ENCODE measurements at regions not wholly inside any gene's neighbourhood (a gene's known extent, or its start where the extent isn't known, plus 50 kb on each side); places are given as distances from the start of the nearest gene placed in this dataset.
"Not testable (repeated sequence)": the region's sequence is repeated elsewhere in the genome, so short reads cannot be mapped to it uniquely, and the experiment has no call there.

DNA sequence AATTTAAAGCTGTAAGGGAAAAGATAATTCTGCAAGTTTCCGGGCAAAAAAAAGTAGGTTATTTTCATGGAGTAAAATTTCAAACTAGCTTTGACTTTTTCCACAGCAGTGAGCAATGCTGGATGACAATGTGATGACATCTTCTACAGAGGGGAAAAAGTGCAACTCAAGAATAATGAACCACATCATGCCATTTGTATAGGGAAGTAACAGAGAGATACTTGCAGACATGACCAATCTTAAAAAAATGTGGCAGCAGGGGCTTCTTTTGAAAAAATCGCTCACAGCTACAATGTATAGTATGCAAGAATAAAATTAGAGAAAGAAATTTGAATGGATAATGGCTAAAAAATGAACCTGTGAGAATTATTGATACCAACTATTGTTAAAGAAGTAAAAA lies 115.5 kb downstream of the DHRS2 start:
- no peak for DNase-seq (ENCODE audit: low spot score)

DNA sequence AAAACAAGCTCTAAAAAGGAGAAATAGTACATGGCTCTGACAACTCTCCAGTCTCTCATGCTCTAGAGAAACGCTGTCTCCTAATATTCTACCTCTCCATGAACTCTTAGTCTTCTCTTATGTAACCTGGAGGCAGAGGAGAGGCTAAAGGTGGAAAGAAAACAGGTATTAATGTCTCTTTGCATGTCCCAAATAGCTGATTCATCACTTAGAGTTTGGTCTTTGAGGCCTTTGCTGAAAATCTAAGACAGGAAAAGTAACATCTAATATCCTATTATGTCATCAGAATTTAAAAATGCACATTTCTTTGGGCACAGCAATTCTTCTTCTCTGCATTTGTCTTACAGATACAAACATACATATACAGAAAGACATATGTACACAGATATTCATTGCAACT lies 127.2 kb downstream of the DHRS2 start:
- DNase-seq (ENCODE audit: low spot score): no peak

GRCh38 chr14:23766737-23767401 lies 130.7 kb downstream of the DHRS2 start:
- DNase-seq (ENCODE audit: low spot score): no peak

GRCh38 chr14:23769221-23769728 lies 133.1 kb downstream of the DHRS2 start:
- not testable (repeated sequence) for DNase-seq (ENCODE audit: low spot score)

DNA sequence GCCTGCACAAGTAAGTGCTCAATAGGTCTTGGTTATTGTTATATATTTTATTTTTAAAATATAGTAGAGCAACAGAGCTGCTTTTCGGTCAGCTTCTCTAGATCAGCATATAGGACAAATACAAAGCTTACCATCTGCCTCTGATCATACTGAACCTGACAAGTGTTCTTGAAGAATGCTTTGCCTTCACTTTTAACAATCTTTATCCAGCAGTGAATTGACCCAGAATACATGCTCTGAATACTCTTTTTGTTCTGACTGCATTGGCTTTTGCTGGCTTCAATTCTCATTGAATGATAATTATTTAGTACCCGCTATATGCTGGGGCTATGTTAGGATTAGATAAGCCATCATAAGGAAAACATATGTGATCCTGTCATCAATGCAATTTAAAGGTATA lies 137.8 kb downstream of the DHRS2 start:
- DNase-seq (ENCODE audit: low spot score): no peak

GRCh38 chr14:23776296-23776695 lies 140.1 kb downstream of the DHRS2 start:
- no peak for DNase-seq (ENCODE audit: low spot score)

DNA sequence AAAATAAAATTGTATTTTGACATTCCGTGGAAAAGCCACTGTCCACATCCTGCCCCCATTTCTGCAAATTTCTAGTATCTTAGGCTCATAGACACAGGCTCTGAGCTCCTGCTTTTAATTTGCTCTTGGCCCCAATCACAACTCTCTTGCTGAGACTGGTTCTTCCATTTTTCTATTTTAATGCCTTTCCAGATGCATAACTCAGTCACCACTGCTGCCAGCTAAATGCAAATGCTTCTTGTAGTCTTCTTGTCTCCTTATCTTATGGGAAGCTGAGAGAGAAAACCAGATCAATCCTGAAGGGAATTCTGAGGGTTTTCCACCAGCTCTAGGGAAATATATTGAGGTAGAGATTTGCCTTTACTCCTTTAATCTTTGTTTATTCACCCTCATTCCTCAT lies 149.0 kb downstream of the DHRS2 start:
- DNase-seq (ENCODE audit: low spot score): no peak

- DNase-seq (ENCODE audit: low spot score): no peak
Measured at GRCh38 chr14:23787436-23787835, 151.3 kb downstream of the DHRS2 start.

DNA sequence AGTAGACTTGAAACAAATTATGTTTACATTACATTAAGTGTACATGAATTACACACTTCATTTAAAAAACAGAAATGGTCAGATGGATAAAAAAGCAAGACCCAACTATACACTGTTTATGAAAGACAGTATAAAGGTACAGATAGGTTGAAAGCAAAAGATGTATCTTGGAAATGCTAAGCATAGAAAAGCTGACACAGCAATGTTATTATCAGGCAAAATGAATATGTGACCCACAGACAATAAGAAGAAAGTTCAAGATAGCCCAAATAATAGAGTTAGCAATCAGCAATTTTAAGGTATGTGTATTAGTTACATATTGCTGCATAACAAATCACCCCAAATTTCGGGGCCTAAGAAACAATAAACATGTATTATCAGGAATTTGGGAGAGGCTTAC lies 153.5 kb downstream of the DHRS2 start:
- DNase-seq (ENCODE audit: low spot score): no peak

GRCh38 chr14:23793532-23793931 lies 157.4 kb downstream of the DHRS2 start:
- no peak for DNase-seq (ENCODE audit: low spot score)

DNA sequence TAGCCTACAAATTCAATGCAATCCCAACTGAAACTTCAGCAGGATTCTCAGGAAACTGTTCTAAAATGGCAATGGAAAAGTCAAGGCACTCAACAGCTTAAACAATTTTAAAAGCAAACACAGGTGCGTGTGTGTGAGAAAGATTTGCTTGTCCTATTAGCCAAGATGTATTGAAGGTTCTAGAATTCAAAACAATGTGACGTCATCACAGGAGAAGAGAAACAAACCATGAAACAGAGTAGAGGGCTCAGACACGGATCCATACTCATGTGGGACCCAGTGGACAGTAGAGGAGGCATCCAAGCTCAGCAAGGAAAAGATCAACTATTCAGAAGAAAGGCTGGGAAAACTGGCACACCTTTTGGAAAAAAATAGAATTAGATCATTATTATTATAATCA lies 152.8 kb upstream of the DHRS4 start:
- DNase-seq (ENCODE audit: low spot score): no peak

GRCh38 chr14:23801766-23802165 lies 151.8 kb upstream of the DHRS4 start:
- no peak for DNase-seq (ENCODE audit: low spot score)

DNA sequence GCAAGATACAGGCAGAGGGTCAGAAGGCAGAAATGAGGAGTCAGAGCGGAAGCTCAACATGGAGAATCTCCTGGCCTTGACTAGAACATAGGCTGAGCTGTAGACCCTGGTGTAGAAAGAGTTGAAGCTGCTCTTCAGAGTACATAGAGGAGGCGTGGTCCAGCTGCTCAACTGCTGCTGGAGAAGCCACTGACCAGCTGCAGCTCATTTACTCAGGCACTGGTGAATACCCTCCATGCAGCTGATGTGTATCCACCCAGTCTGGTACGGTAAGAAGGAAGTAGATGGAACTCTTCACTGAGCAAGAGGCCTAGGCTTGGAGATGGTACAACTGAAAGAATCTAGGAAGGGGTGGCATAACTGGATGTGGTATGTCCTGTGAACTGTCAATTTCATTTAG lies 148.8 kb upstream of the DHRS4 start:
- DNase-seq (ENCODE audit: low spot score): no peak

DNA sequence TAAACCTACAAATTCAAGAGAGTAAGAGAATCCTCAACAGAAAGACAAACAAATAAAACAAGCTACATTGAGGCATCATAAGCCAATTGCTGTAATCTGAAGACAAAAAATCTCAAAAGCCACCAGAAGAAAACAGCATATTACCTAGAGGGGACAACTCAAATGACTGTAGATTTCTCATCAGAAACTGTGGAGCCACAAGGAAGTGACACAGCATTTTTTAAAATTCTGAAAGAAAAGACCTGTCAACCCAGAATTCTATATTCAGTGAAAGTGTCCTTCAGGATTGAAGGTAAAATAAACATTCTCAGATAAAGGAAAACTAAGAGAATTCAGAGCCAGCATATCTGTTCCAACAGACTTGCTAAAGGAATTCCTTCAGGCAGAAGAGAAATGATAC lies 147.8 kb upstream of the DHRS4 start:
- DNase-seq (ENCODE audit: low spot score): no peak

GRCh38 chr14:23814527-23815256 lies 138.9 kb upstream of the DHRS4 start:
- no peak for DNase-seq (ENCODE audit: low spot score)

DNA sequence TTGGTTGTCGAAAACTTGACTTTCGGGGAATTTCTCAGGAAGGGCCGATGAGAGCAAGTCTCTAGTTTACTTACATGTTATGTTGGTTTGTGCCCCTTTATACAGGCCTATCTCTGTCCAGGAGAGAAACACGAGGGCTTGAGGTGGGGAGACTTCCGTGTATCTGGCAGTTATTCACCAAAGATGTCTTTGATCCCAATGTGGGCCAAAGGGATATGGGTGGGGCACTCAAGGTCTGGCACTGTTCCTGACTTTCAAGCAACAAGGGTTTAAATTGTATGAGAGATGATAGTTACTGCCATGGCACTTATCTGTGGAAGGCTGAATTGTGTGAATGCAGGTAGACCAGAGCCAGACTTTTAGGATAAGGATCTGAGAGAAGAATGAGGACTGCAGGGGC lies 137.2 kb upstream of the DHRS4 start:
- no peak for DNase-seq (ENCODE audit: low spot score)

- no peak for DNase-seq (ENCODE audit: low spot score)
Measured at GRCh38 chr14:23817164-23817767, 136.3 kb upstream of the DHRS4 start.

DNA sequence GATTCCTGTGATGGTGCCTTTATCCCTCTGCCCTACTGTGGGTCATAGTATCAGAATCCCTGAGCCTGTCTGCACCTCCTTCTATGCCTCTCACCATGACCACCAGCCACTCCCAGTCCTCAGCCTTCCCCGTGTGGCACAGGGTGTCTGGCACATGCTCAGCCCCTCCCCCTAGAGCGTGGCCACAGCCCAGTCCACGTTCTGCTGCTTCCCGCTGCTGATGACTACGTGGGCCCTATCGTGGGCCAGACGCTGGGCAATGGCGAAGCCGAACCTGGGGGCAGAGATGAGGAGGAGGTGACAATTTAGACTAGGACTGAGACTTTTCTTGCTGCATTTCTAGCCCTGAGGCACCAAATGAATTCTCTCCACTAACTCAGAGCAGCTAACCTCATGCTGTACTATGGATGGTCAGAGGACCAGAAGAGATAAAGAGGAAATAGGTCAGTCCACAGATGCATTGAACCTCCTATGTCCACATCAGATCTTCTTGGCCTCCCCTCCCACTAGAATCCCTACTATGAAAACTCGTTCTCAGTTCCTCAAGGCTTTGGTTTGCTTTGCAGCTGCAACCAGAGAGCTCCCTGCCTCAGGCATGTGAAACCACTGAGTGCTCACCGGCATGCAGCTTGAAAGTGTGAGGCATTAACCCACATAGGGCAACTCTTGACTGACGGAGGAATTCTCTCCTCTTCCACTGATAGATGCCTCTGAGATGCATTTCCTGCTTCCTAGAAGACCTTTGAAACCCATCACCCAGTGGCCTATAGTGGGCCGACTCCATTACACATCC lies 126.3 kb upstream of the DHRS4 start:
- no peak for DNase-seq (ENCODE audit: low spot score)

DNA sequence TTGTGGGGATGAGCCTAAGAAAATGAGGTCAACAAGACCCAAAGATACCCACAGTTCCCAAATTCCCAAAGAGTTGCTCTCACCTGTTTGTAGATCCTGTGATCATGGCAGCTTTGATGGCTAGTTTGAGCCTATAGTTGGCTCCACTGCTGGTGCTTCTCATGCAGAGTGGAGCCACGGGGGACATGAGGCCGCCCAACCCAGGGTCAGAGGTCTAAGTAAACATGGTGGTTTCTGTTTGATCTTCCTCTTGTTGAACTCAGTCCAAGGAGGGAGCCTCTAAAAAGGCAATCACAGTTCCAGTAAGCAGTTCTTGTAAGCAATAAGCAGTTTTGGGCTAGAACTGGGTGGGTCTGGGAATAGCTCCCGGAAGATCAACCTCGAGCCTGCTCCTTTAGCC lies 125.6 kb upstream of the DHRS4 start:
- DNase-seq (ENCODE audit: low spot score): no peak

GRCh38 chr14:23828616-23829015 lies 125.0 kb upstream of the DHRS4 start:
- DNase-seq (ENCODE audit: low spot score): no peak

GRCh38 chr14:23829736-23830471 lies 123.7 kb upstream of the DHRS4 start:
- no peak for DNase-seq (ENCODE audit: low spot score)

GRCh38 chr14:23831596-23831995 lies 122.0 kb upstream of the DHRS4 start:
- DNase-seq (ENCODE audit: low spot score): no peak

All from D341Med (cell line).